HCT116 (cell line): ENCODE measurements at regions not wholly inside any gene's neighbourhood (a gene's known extent, or its start where the extent isn't known, plus 50 kb on each side); places are given as distances from the start of the nearest gene placed in this dataset.

Experiments used
- ATAC-seq: fragments of 200-7000 bp; cut with Tn5 transposase; 2 replicates; pipeline ENCODE4 v1.9.1; 2020; ENCODE audit warnings: mild to moderate bottlenecking, moderate library complexity
- BruUV-seq: library from RNA; stranded (reverse); fragments of 400-500 nt; replicated peaks from 2 replicates; lab custom pipeline; 2021; lab: Mats Ljungman, UMichigan
- CTCF ChIA-PET: fragments of 300-600 bp; sonication (Branson Sonifier 250); formaldehyde crosslinking; loops from one replicate; lab custom pipeline; 2021; ENCODE audit warnings: antibody characterized with exemption; lab: Charles Lee
- POLR2A ChIA-PET: fragments of 300-600, 350-600 bp; sonication (Branson Sonifier 250); formaldehyde crosslinking; loops from one replicate; lab custom pipeline; 2021; ENCODE audit warnings: antibody characterized with exemption; lab: Charles Lee
- RAD21 ChIA-PET, 2 experiments: fragments of 300-600 bp; sonication (Branson Sonifier 250); formaldehyde crosslinking; loops; one replicate each; lab custom pipeline; 2023; ENCODE audit warnings: low total read pairs in 2 of 2; ENCODE audit not compliant: uncharacterized antibody in 2 of 2, unreplicated experiment in 2 of 2, low non-redundant PET in 1 of 2; lab: Charles Lee
- DNase-seq: peaks from one replicate; pipeline ENCODE4 v3.0.0-alpha.2; 2010; ENCODE audit warnings: low read depth, low spot score
- H2AFZ ChIP-seq: fragments of 200-600 bp; shearing (Covaris generic), sonication (generic); 2 replicates; pipeline ENCODE4 v1.6.1; 2017; ENCODE audit warnings: low read depth, mixed run types, mixed read lengths, antibody characterized with exemption, low read length; ENCODE audit not compliant: poor library complexity, severe bottlenecking
- H3K27ac ChIP-seq: 2 replicates; pipeline ENCODE4 v1.5.1; 2012; ENCODE audit warnings: low read depth, low read length
- H3K27me3 ChIP-seq: fragments of 200-600 bp; sonication (generic); 2 replicates; pipeline ENCODE4 v1.6.1; 2016; ENCODE audit warnings: mixed run types, low read length, mixed read lengths; ENCODE audit not compliant: insufficient read depth
- H3K36me3 ChIP-seq, 2 experiments: fragments of 200-500 bp in 1 of 2; fragments of 200-600 bp in 1 of 2; sonication (Bioruptor generic) in 1 of 2; sonication (generic) in 1 of 2; 2 replicates each; pipeline versions ENCODE4 v1.5.1 to v1.6.1; 2014 to 2016; ENCODE audit warnings: low read length in 2 of 2, inconsistent platforms in 1 of 2, mixed read lengths in 1 of 2, mixed run types in 1 of 2; ENCODE audit not compliant: insufficient read depth in 2 of 2, control insufficient read depth in 1 of 2
- H3K4me1 ChIP-seq, 2 experiments: fragments of 200-600 bp in 1 of 2; sonication (generic) in 1 of 2; 2 replicates each; pipeline versions ENCODE4 v1.5.1 to v1.6.1; 2012 to 2017; ENCODE audit warnings: low read length in 2 of 2, inconsistent platforms in 1 of 2, mild to moderate bottlenecking in 1 of 2, mixed read lengths in 1 of 2, mixed run types in 1 of 2, moderate library complexity in 1 of 2; ENCODE audit not compliant: insufficient read depth in 2 of 2, control insufficient read depth in 1 of 2
- H3K4me2 ChIP-seq: fragments of 200-600 bp; sonication (generic); 2 replicates; pipeline ENCODE4 v1.6.1; 2017; ENCODE audit warnings: mixed run types, low read length, mixed read lengths
- H3K4me3 ChIP-seq, 2 experiments: fragments of 200-600 bp in 1 of 2; sonication (generic) in 1 of 2; replicated peaks in 1 of 2; 2 replicates each; pipeline ENCODE4 v1.5.1; 2011 to 2016; ENCODE audit warnings: low read length in 2 of 2, control low read depth in 1 of 2, low read depth in 1 of 2, mild to moderate bottlenecking in 1 of 2, mixed read lengths in 1 of 2, mixed run types in 1 of 2
- H3K79me2 ChIP-seq: fragments of 200-600 bp; sonication (generic); 2 replicates; pipeline ENCODE4 v1.6.1; 2017; ENCODE audit warnings: mild to moderate bottlenecking, mixed run types, low read length, moderate library complexity, mixed read lengths; ENCODE audit not compliant: insufficient read depth
- H3K9ac ChIP-seq: fragments of 200-600 bp; sonication (generic); 2 replicates; pipeline ENCODE4 v1.6.1; 2016; ENCODE audit warnings: low read length, mixed read lengths
- H3K9me2 ChIP-seq: fragments of 200-600 bp; sonication (generic), shearing (Covaris generic); 2 replicates; pipeline ENCODE4 v1.6.1; 2017; ENCODE audit warnings: mixed run types, mild to moderate bottlenecking, moderate library complexity; ENCODE audit not compliant: insufficient read depth
- H3K9me3 ChIP-seq, 2 experiments: fragments of 200-500 bp in 1 of 2; fragments of 200-600 bp in 1 of 2; sonication (Bioruptor generic) in 1 of 2; sonication (generic) in 1 of 2; 2 replicates each; pipeline ENCODE4 v1.6.1; 2014 to 2017; ENCODE audit warnings: low read length in 2 of 2, mixed read lengths in 2 of 2, inconsistent platforms in 1 of 2, low read depth in 1 of 2, mild to moderate bottlenecking in 1 of 2, mixed run types in 1 of 2, moderate library complexity in 1 of 2; ENCODE audit not compliant: control insufficient read depth in 1 of 2, insufficient read depth in 1 of 2
- H4K20me1 ChIP-seq: fragments of 200-600 bp; sonication (generic), shearing (Covaris generic); 2 replicates; pipeline ENCODE4 v1.6.1; 2017; ENCODE audit warnings: mixed run types, mild to moderate bottlenecking, moderate library complexity; ENCODE audit not compliant: insufficient read depth
- ATF3 ChIP-seq: IDR thresholded peaks from 2 replicates; pipeline ENCODE4 v1.6.1; 2012
- CBX3 ChIP-seq: IDR thresholded peaks from 2 replicates; pipeline ENCODE4 v1.6.1; 2012; ENCODE audit warnings: low read depth
- CEBPB ChIP-seq: IDR thresholded peaks from 2 replicates; pipeline ENCODE4 v1.6.1; 2012; ENCODE audit warnings: low read depth
- EGR1 ChIP-seq: IDR thresholded peaks from 2 replicates; pipeline ENCODE4 v1.6.1; 2012; ENCODE audit warnings: low read depth
- EZH2 ChIP-seq: fragments of 200-600 bp; sonication (generic); IDR thresholded peaks from 2 replicates; pipeline ENCODE4 v1.6.1; 2017; ENCODE audit warnings: antibody characterized with exemption, mixed run types
- JUND ChIP-seq: IDR thresholded peaks from 2 replicates; pipeline ENCODE4 v1.6.1; 2012
- MAX ChIP-seq: IDR thresholded peaks from 2 replicates; pipeline ENCODE4 v1.6.1; 2012
- POLR2AphosphoS5 ChIP-seq: IDR thresholded peaks from 2 replicates; pipeline ENCODE4 v1.6.1; 2011; ENCODE audit warnings: mild to moderate bottlenecking, low read depth, low read length, moderate library complexity
- RAD21 ChIP-seq: IDR thresholded peaks from 2 replicates; pipeline ENCODE4 v1.6.1; 2012; ENCODE audit warnings: low read depth, mild to moderate bottlenecking
- SIN3A ChIP-seq: IDR thresholded peaks from 2 replicates; pipeline ENCODE4 v1.6.1; 2012; ENCODE audit warnings: low read depth
- SP1 ChIP-seq: IDR thresholded peaks from 2 replicates; pipeline ENCODE4 v1.6.1; 2012; ENCODE audit warnings: low read depth
- SRF ChIP-seq: IDR thresholded peaks from 2 replicates; pipeline ENCODE4 v1.6.1; 2012; ENCODE audit warnings: low read depth
- ZFX ChIP-seq: fragments of 450-650 bp; IDR thresholded peaks from 2 replicates; pipeline ENCODE4 v1.6.1; 2017
- intact Hi-C: fragments of 100-400 bp; cut with micrococcal nuclease; formaldehyde crosslinking; loops from 2 replicates; pipeline ENCODE4 v1.10.0; 2022

GRCh38 chr2:60341151-60341550 is 212.3 kb downstream of the BCL11A start:
- intact Hi-C loops = no loop called here
- H3K9me2 ChIP-seq = no peaks in the 10 kb centered on the region
- TF ChIP-seq SRF (no peak), POLR2AphosphoS5 (no peak), EZH2 (no peak), CBX3 (no peak), MAX (no peak), ZFX (no peak), EGR1 (no peak), SIN3A (no peak), JUND (no peak), RAD21 (no peak)
- no peaks in the 10 kb centered on the region for H3K9me3 ChIP-seq
- BruUV-seq = no TSS peak
- no peaks in the 10 kb centered on the region for H3K36me3 ChIP-seq
- ChIA-PET CTCF (no interaction called here), POLR2A (no interaction called here), RAD21 (no interaction called here)
- no peak overlapping the region for H3K4me3 ChIP-seq
- no peak overlapping the region for H3K4me2 ChIP-seq
- no peaks in the 10 kb centered on the region for H3K4me1 ChIP-seq
- no peak overlapping the region for H3K27ac ChIP-seq
- ATAC-seq (no peak), DNase-seq (no peak)
- no peaks in the 10 kb centered on the region for H4K20me1 ChIP-seq
- H2AFZ ChIP-seq = no peak overlapping the region
- no peaks in the 10 kb centered on the region for H3K79me2 ChIP-seq
- H3K27me3 ChIP-seq = peaks cover 6% of the 10 kb centered on the region; the same call in 1 of the 2 replicates
- H3K9ac ChIP-seq = no peak overlapping the region

- Histone ChIP-seq H3K79me2 (no peaks in the 10 kb centered on the region), H2AFZ (no peak overlapping the region), H3K4me2 (no peak overlapping the region), H3K9me3 (no peaks in the 10 kb centered on the region), H3K27ac (no peak overlapping the region), H3K4me1 (no peaks in the 10 kb centered on the region), H3K27me3 (peaks cover 3% of the 10 kb centered on the region; the same call in 1 of the 2 replicates), H4K20me1 (no peaks in the 10 kb centered on the region), H3K4me3 (no peak overlapping the region), H3K9me2 (no peaks in the 10 kb centered on the region), H3K9ac (no peak overlapping the region), H3K36me3 (no peaks in the 10 kb centered on the region)
- ChIA-PET CTCF (no interaction called here), RAD21 (no interaction called here), POLR2A (no interaction called here)
- no peak for ATAC-seq
- no TSS peak for BruUV-seq
- no peak for DNase-seq
- intact Hi-C loops = no loop called here
- no peak for TF ChIP-seq CEBPB
- no peak for TF ChIP-seq ATF3
- no peak for TF ChIP-seq SP1
These were observed 214.2 kb downstream of the BCL11A start for GRCh38 chr2:60339286-60339685.
